Bronchial epithelial cell (primary cell): ENCODE measurements at regions not wholly inside any gene's neighbourhood (a gene's known extent, or its start where the extent isn't known, plus 50 kb on each side); places are given as distances from the start of the nearest gene placed in this dataset.

Source experiments
- DNase-seq: peaks from one replicate; pipeline ENCODE4 v3.0.0-alpha.2; 2010; ENCODE audit warnings: low read depth
- FAIRE-seq: peaks from 2 replicates; lab custom pipeline; 2011; peaks lifted over from hg19 to GRCh38; lab: Jason Lieb, UNC
- H3K27me3 ChIP-seq: 2 replicates; pipeline ENCODE4 v1.5.1; 2011; ENCODE audit warnings: low read length; ENCODE audit not compliant: control insufficient read depth, insufficient read depth
- H3K36me3 ChIP-seq: 2 replicates; pipeline ENCODE4 v1.5.1; 2011; ENCODE audit warnings: low read length; ENCODE audit not compliant: control insufficient read depth, insufficient read depth
- H3K4me3 ChIP-seq: 2 replicates; pipeline ENCODE4 v1.5.1; 2011; ENCODE audit warnings: mild to moderate bottlenecking, low read depth, low read length, control low read depth
- CTCF ChIP-seq: IDR thresholded peaks from 2 replicates; pipeline ENCODE4 v1.5.1; 2011; ENCODE audit warnings: mild to moderate bottlenecking, moderate library complexity, low read length, control low read depth, inconsistent platforms; ENCODE audit not compliant: insufficient read depth, severe bottlenecking

DNA sequence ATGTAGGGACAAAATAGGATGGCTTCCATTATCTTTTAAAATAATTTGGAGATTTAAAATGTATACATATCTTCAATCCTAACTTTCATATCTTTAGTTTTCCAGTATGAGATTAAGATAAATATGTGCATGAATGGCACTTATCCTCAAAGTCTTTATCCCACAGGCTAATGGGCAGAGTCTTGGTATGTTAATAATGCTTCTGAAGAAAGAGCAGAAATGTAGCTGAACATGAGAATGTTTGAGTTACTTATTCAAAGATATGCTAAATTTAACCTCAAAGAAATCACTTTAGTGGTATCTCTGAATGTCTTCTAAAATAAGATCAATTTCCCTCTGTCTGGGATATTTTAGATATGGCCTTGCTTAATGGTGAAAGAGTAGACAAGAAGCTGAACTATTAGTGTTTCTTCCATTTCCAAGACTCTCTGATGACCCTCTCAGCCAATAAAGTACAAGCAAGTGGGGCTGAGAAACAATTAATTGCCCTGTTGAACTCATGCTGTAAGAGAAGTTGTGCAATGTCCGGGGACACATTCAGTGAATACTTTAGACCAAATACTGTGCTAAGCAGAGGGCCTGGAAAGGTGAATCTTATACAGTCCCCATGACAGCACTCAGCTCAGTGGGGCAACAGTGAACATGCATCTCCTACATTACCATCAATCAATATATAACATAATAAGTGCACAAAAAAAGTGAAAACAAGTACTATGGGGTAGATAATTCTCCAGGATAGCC is 50.0 kb upstream of the ADAMTSL1 start:
- no peaks in the 10 kb centered on the region for H3K27me3 ChIP-seq
- no peak for FAIRE-seq
- H3K4me3 ChIP-seq, result no peak overlapping the region
- no peak for TF ChIP-seq CTCF
- no peak for DNase-seq
- H3K36me3 ChIP-seq, result no peaks in the 10 kb centered on the region
